ENCODE measurements at regions not wholly inside any gene's neighbourhood (a gene's known extent, or its start where the extent isn't known, plus 50 kb on each side); places are given as distances from the start of the nearest gene placed in this dataset.

GRCh38 chr5:89994266-89994665, 415.3 kb downstream of the CETN3 start:
- Histone ChIP-seq H3K9me3 (ENCODE audit: low read length) (no peaks in the 10 kb centered on the region), H3K9ac (ENCODE audit: low read length) (no peak overlapping the region), H3K27me3 (ENCODE audit: low read length) (no peaks in the 10 kb centered on the region), H3K36me3 (ENCODE audit: low read depth, low read length) (no peaks in the 10 kb centered on the region), H3F3A (ENCODE audit: low read length, unreplicated experiment) (no peaks in the 10 kb centered on the region), H3K27ac (ENCODE audit: low read length) (no peak overlapping the region), H4K20me1 (ENCODE audit: low read length) (no peaks in the 10 kb centered on the region), H3K9me2 (replicated peaks; ENCODE audit: low read length) (no peaks in the 10 kb centered on the region), H3K4me1 (ENCODE audit: insufficient read depth, low read length) (no peaks in the 10 kb centered on the region), H3K4me3 (ENCODE audit: low read length) (no peak overlapping the region), H2AFZ (ENCODE audit: low read length) (no peak overlapping the region), H3K4me2 (ENCODE audit: low read length) (no peak overlapping the region), H3K79me2 (ENCODE audit: low read length) (no peaks in the 10 kb centered on the region)
- intact Hi-C loops (cut with micrococcal nuclease): no loop called here
- BruUV-seq (replicated peaks): no TSS peak
- POLR2A ChIA-PET (ENCODE audit: unreplicated experiment): no interaction called here
- no peak for DNase-seq
- ATAC-seq: no peak
- TF ChIP-seq EZH2 (IDR thresholded peaks at IDR 0.05; ENCODE audit: low read length, unreplicated experiment) (no peak), EZH2phosphoT487 (IDR thresholded peaks at IDR 0.05; ENCODE audit: borderline replicate concordance, low read length) (no peak), CTCF (conservative IDR thresholded peaks at IDR 0.05; ENCODE audit: low read depth, low read length) (no peak)
- CTCF ChIA-PET: no interaction called here

- ChIA-PET POLR2A (ENCODE audit: unreplicated experiment) (no interaction called here), CTCF (no interaction called here)
- H3K9ac ChIP-seq (ENCODE audit: low read length): no peak overlapping the region
- no peaks in the 10 kb centered on the region for H3K36me3 ChIP-seq (ENCODE audit: low read depth, low read length)
- no peaks in the 10 kb centered on the region for H3K9me3 ChIP-seq (ENCODE audit: low read length)
- H4K20me1 ChIP-seq (ENCODE audit: low read length): no peaks in the 10 kb centered on the region
- no peaks in the 10 kb centered on the region for H3K4me1 ChIP-seq (ENCODE audit: insufficient read depth, low read length)
- no peak for ATAC-seq
- TF ChIP-seq EZH2phosphoT487 (IDR thresholded peaks at IDR 0.05; ENCODE audit: borderline replicate concordance, low read length) (no peak), CTCF (conservative IDR thresholded peaks at IDR 0.05; ENCODE audit: low read depth, low read length) (no peak), EZH2 (IDR thresholded peaks at IDR 0.05; ENCODE audit: low read length, unreplicated experiment) (no peak)
- intact Hi-C loops (cut with micrococcal nuclease): no loop called here
- no peaks in the 10 kb centered on the region for H3K79me2 ChIP-seq (ENCODE audit: low read length)
- H3F3A ChIP-seq (ENCODE audit: low read length, unreplicated experiment): no peaks in the 10 kb centered on the region
- no peak for DNase-seq
- H3K27me3 ChIP-seq (ENCODE audit: low read length): no peaks in the 10 kb centered on the region
- H3K4me2 ChIP-seq (ENCODE audit: low read length): no peak overlapping the region
- no peak overlapping the region for H3K27ac ChIP-seq (ENCODE audit: low read length)
- BruUV-seq (replicated peaks): no TSS peak
- H3K9me2 ChIP-seq (replicated peaks; ENCODE audit: low read length): no peaks in the 10 kb centered on the region
- no peak overlapping the region for H3K4me3 ChIP-seq (ENCODE audit: low read length)
- H2AFZ ChIP-seq (ENCODE audit: low read length): no peak overlapping the region
These were observed 417.4 kb downstream of the CETN3 start for GRCh38 chr5:89992201-89992600.

GRCh38 chr5:89991592-89991991, 418.0 kb downstream of the CETN3 start:
- H2AFZ ChIP-seq (ENCODE audit: low read length): no peak overlapping the region
- no peak overlapping the region for H3K4me2 ChIP-seq (ENCODE audit: low read length)
- H3K4me3 ChIP-seq (ENCODE audit: low read length): no peak overlapping the region
- H3K9me3 ChIP-seq (ENCODE audit: low read length): no peaks in the 10 kb centered on the region
- intact Hi-C loops (cut with micrococcal nuclease): no loop called here
- no peak overlapping the region for H3K9ac ChIP-seq (ENCODE audit: low read length)
- H3F3A ChIP-seq (ENCODE audit: low read length, unreplicated experiment): no peaks in the 10 kb centered on the region
- TF ChIP-seq EZH2phosphoT487 (IDR thresholded peaks at IDR 0.05; ENCODE audit: borderline replicate concordance, low read length): no peak
- TF ChIP-seq CTCF (conservative IDR thresholded peaks at IDR 0.05; ENCODE audit: low read depth, low read length): no peak
- no peak for TF ChIP-seq EZH2 (IDR thresholded peaks at IDR 0.05; ENCODE audit: low read length, unreplicated experiment)
- H3K36me3 ChIP-seq (ENCODE audit: low read depth, low read length): no peaks in the 10 kb centered on the region
- DNase-seq (no peak), ATAC-seq (no peak)
- POLR2A ChIA-PET (ENCODE audit: unreplicated experiment): no interaction called here
- CTCF ChIA-PET: no interaction called here
- no peaks in the 10 kb centered on the region for H3K79me2 ChIP-seq (ENCODE audit: low read length)
- H3K27me3 ChIP-seq (ENCODE audit: low read length): no peaks in the 10 kb centered on the region
- no peaks in the 10 kb centered on the region for H3K4me1 ChIP-seq (ENCODE audit: insufficient read depth, low read length)
- no peaks in the 10 kb centered on the region for H4K20me1 ChIP-seq (ENCODE audit: low read length)
- no peaks in the 10 kb centered on the region for H3K9me2 ChIP-seq (replicated peaks; ENCODE audit: low read length)
- BruUV-seq (replicated peaks): no TSS peak
- no peak overlapping the region for H3K27ac ChIP-seq (ENCODE audit: low read length)

Measured in PC-3 (cell line).